ENCODE measurements at regions not wholly inside any gene's neighbourhood (a gene's known extent, or its start where the extent isn't known, plus 50 kb on each side); places are given as distances from the start of the nearest gene placed in this dataset.

- H3K9ac ChIP-seq (ENCODE audit: insufficient read depth in 1 of 2, low read length in 2 of 2): no peak overlapping the region
- ATAC-seq (ENCODE audit: insufficient read depth, low FRiP score): no peak
- WGBS, 2 donors: 68 to 71% methylated on average over 9 of the region's 9 CpGs
- H3K27ac ChIP-seq (ENCODE audit: low read depth in 1 of 2, low read length in 1 of 2): peak overlapping the region in 1 of 2 donors; percentile 20
- H3K4me3 ChIP-seq: no peak overlapping the region
- peaks cover 0 to 2% (median 0%) of the 10 kb centered on the region in 4 donors for H3K9me3 ChIP-seq (ENCODE audit: control insufficient read depth in 4 of 4, insufficient read depth in 3 of 4, low read length in 3 of 4)
- H3K36me3 ChIP-seq (ENCODE audit: control insufficient read depth in 4 of 4, insufficient read depth in 4 of 4, low read length in 4 of 4): no peaks in the 10 kb centered on the region
- no peak for TF ChIP-seq CTCF (IDR thresholded peaks at IDR 0.05; ENCODE audit: control extremely low read depth, extremely low read depth)
- peaks cover 0 to 8% (median 0%) of the 10 kb centered on the region in 5 donors for H3K4me1 ChIP-seq (ENCODE audit: control insufficient read depth in 5 of 5, insufficient read depth in 5 of 5, low read length in 5 of 5)
- peak in 1 of 3 donors; percentile 23 for DNase-seq
- H3K27me3 ChIP-seq (ENCODE audit: control insufficient read depth in 3 of 3, insufficient read depth in 3 of 3, low read length in 2 of 3): no peaks in the 10 kb centered on the region
Observed at GRCh38 chr2:12514631-12515437, 201.9 kb upstream of the TRIB2 start.

GRCh38 chr2:12515871-12516270 is 200.9 kb upstream of the TRIB2 start:
- no peak for TF ChIP-seq CTCF (IDR thresholded peaks at IDR 0.05; ENCODE audit: control extremely low read depth, extremely low read depth)
- Histone ChIP-seq H3K27me3 (ENCODE audit: control insufficient read depth in 3 of 3, insufficient read depth in 3 of 3, low read length in 2 of 3) (no peaks in the 10 kb centered on the region), H3K4me3 (no peak overlapping the region), H3K9me3 (ENCODE audit: control insufficient read depth in 4 of 4, insufficient read depth in 3 of 4, low read length in 3 of 4) (peaks cover 0 to 2% (median 0%) of the 10 kb centered on the region in 4 donors), H3K27ac (ENCODE audit: low read depth in 1 of 2, low read length in 1 of 2) (no peak overlapping the region), H3K36me3 (ENCODE audit: control insufficient read depth in 4 of 4, insufficient read depth in 4 of 4, low read length in 4 of 4) (no peaks in the 10 kb centered on the region), H3K4me1 (ENCODE audit: control insufficient read depth in 5 of 5, insufficient read depth in 5 of 5, low read length in 5 of 5) (peaks cover 0 to 8% (median 0%) of the 10 kb centered on the region in 5 donors), H3K9ac (ENCODE audit: insufficient read depth in 1 of 2, low read length in 2 of 2) (no peak overlapping the region)
- no peak for ATAC-seq (ENCODE audit: insufficient read depth, low FRiP score)
- DNase-seq: no peak
- 0 to 82% methylated on average over 1 of the region's 1 CpG for WGBS, 2 donors

- WGBS, 2 donors: 59 to 66% methylated on average over 1 of the region's 1 CpG
- no peak overlapping the region for H3K27ac ChIP-seq (ENCODE audit: low read depth in 1 of 2, low read length in 1 of 2)
- H3K9me3 ChIP-seq (ENCODE audit: control insufficient read depth in 4 of 4, insufficient read depth in 3 of 4, low read length in 3 of 4): no peaks in the 10 kb centered on the region
- H3K4me1 ChIP-seq (ENCODE audit: control insufficient read depth in 5 of 5, insufficient read depth in 5 of 5, low read length in 5 of 5): peaks cover 0 to 8% (median 0%) of the 10 kb centered on the region in 5 donors
- H3K9ac ChIP-seq (ENCODE audit: insufficient read depth in 1 of 2, low read length in 2 of 2): no peak overlapping the region
- H3K27me3 ChIP-seq (ENCODE audit: control insufficient read depth in 3 of 3, insufficient read depth in 3 of 3, low read length in 2 of 3): no peaks in the 10 kb centered on the region
- H3K36me3 ChIP-seq (ENCODE audit: control insufficient read depth in 4 of 4, insufficient read depth in 4 of 4, low read length in 4 of 4): no peaks in the 10 kb centered on the region
- no peak overlapping the region for H3K4me3 ChIP-seq
- no peak for DNase-seq
- no peak for TF ChIP-seq CTCF (IDR thresholded peaks at IDR 0.05; ENCODE audit: control extremely low read depth, extremely low read depth)
- no peak for ATAC-seq (ENCODE audit: insufficient read depth, low FRiP score)
Observed at GRCh38 chr2:12533337-12534005, 183.3 kb upstream of the TRIB2 start.

Measured in lung (tissue), 11 donors.